ENCODE measurements at regions not wholly inside any gene's neighbourhood (a gene's known extent, or its start where the extent isn't known, plus 50 kb on each side); places are given as distances from the start of the nearest gene placed in this dataset.

GRCh38 chr2:120404274-120404673 lies 58.3 kb downstream of the INHBB start:
- H3K9me3 ChIP-seq, result no peaks in the 10 kb centered on the region
- no peak for DNase-seq
- H3K36me3 ChIP-seq, result no peaks in the 10 kb centered on the region
- no peak overlapping the region for H3K4me3 ChIP-seq (replicated peaks in 1 of 3)
- intact Hi-C loops (cut with DNase I), result no loop called here
- no peaks in the 10 kb centered on the region for H3K27me3 ChIP-seq
- no peak for TF ChIP-seq POLR2A (IDR thresholded peaks at IDR 0.05)
- H3K4me1 ChIP-seq, result peaks cover 10 to 17% of the 10 kb centered on the region in 2 donors
- H3K27ac ChIP-seq, result no peak overlapping the region
- 82 to 87% methylated on average over 3 of the region's 3 CpGs for WGBS, 2 donors

DNA sequence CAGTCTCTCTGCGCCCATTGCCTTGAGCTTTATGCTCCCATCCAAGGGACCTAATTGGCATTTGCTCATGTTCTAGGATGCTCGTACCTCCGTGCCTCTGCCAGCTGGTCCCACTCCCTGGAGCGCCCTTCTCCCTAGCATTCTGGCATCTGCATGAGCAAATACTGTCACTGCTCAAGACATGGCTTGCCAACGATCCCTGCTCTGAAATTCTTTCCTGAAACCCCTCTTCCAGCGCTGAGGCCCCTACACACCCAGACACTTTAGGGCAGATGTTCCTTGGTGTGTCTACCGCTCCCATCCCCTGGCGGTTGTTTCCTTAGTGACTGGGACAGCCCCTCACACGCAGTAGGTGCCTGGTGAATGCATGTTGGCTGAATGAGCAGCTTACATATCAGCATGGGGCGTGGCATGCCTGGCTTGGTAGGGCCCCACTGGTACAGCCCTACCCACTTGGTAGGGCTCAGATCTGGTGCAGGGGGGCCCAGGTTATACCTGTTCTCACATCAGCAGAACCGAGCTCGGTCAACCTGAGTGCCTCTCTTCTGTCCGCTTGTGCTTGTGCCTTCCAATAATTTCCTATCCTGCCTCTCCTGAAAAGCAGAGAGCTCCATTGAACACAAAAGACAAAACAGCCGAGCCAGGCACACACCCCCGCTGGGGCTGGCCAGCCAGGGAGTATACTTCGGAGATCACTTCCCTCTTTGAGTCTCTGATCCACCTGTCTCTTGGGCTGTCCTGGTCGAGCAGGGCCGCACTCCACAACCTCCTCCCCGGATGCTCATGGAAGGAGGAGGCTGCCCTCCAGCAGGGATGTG lies 59.2 kb downstream of the INHBB start:
- no peaks in the 10 kb centered on the region for H3K9me3 ChIP-seq
- DNase-seq, result no peak
- H3K4me1 ChIP-seq, result peaks cover 1 to 9% of the 10 kb centered on the region in 2 donors
- no peak overlapping the region for H3K27ac ChIP-seq
- TF ChIP-seq POLR2A (IDR thresholded peaks at IDR 0.05), result no peak
- TF ChIP-seq, protein P1, sequence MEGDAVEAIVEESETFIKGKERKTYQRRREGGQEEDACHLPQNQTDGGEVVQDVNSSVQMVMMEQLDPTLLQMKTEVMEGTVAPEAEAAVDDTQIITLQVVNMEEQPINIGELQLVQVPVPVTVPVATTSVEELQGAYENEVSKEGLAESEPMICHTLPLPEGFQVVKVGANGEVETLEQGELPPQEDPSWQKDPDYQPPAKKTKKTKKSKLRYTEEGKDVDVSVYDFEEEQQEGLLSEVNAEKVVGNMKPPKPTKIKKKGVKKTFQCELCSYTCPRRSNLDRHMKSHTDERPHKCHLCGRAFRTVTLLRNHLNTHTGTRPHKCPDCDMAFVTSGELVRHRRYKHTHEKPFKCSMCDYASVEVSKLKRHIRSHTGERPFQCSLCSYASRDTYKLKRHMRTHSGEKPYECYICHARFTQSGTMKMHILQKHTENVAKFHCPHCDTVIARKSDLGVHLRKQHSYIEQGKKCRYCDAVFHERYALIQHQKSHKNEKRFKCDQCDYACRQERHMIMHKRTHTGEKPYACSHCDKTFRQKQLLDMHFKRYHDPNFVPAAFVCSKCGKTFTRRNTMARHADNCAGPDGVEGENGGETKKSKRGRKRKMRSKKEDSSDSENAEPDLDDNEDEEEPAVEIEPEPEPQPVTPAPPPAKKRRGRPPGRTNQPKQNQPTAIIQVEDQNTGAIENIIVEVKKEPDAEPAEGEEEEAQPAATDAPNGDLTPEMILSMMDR (IDR thresholded peaks at IDR 0.05), result no peak
- intact Hi-C loops (cut with DNase I), result no loop called here
- H3K27me3 ChIP-seq, result no peaks in the 10 kb centered on the region
- H3K36me3 ChIP-seq, result no peaks in the 10 kb centered on the region
- H3K4me3 ChIP-seq (replicated peaks in 1 of 3), result no peak overlapping the region
- WGBS, 2 donors, result 92 to 94% methylated on average over 15 to 19 of the region's 19 CpGs

GRCh38 chr2:120405759-120406099 lies 59.8 kb downstream of the INHBB start:
- TF ChIP-seq POLR2A (IDR thresholded peaks at IDR 0.05), result no peak
- TF ChIP-seq, protein P1 (IDR thresholded peaks at IDR 0.05), result no peak
- intact Hi-C loops (cut with DNase I), result no loop called here
- 77 to 87% methylated on average over 4 to 5 of the region's 5 CpGs for WGBS, 2 donors

DNA sequence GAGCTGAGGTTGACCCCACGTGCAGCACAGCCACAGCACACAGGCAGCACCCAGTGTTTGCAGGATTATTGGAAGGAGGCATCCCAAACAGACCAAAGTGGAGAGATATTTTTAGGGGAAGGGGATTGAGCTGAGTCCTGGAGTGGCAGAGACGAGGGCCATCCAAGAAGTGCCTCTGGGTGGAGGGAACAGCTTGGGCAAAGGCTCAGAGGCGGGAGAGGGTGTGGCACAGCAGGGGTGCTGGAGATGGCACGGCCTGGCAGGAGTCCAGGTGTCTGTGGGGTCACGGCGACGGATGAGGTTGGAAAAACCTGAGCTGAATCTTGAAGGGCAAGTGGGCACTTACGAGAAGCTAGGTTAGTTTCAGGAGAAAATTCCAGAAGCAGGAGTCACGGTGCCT lies 60.6 kb downstream of the INHBB start:
- Histone ChIP-seq H3K9me3 (no peaks in the 10 kb centered on the region), H3K27ac (no peak overlapping the region), H3K36me3 (no peaks in the 10 kb centered on the region), H3K4me1 (peaks cover 0 to 9% of the 10 kb centered on the region in 2 donors), H3K4me3 (replicated peaks in 1 of 3) (no peak overlapping the region), H3K27me3 (no peaks in the 10 kb centered on the region)
- peak in 1 of 2 donors; percentile 14 for DNase-seq
- no peak for TF ChIP-seq POLR2A (IDR thresholded peaks at IDR 0.05)
- TF ChIP-seq, protein P1 (IDR thresholded peaks at IDR 0.05), result no peak
- intact Hi-C loops (cut with DNase I), result no loop called here
- 60 to 75% methylated on average over 9 of the region's 9 CpGs for WGBS, 2 donors

More at GRCh38 chr2:120405759-120406099, 59.8 kb downstream of the INHBB start:
- no peaks in the 10 kb centered on the region for H3K27me3 ChIP-seq
- H3K4me3 ChIP-seq (replicated peaks in 1 of 3), result no peak overlapping the region
- H3K4me1 ChIP-seq, result peaks cover 0 to 9% of the 10 kb centered on the region in 2 donors
- H3K36me3 ChIP-seq, result no peaks in the 10 kb centered on the region
- no peak overlapping the region for H3K27ac ChIP-seq
- no peak for DNase-seq
- no peaks in the 10 kb centered on the region for H3K9me3 ChIP-seq

DNA sequence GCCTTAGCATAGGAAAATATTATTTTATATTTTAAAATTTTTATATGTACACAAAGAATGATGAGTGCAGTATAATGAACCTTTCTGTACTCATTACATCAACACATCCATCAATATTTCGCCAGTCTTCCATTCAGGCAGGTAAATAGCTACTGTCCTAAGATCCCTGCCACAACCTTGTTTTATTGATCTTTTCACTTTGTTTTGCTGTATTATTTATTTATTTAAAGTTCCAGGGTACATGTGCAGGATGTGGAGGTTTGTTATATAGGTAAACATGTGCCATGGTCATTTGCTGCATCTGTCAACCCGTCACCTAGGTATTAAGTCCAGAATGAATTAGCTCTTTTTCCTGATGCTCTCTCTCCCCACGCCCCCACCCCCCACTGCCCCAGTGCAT lies 64.6 kb downstream of the INHBB start:
- Histone ChIP-seq H3K27me3 (no peaks in the 10 kb centered on the region), H3K36me3 (no peaks in the 10 kb centered on the region), H3K4me3 (replicated peaks in 1 of 3) (no peak overlapping the region), H3K27ac (no peak overlapping the region), H3K9me3 (no peaks in the 10 kb centered on the region), H3K4me1 (peaks cover 0 to 11% of the 10 kb centered on the region in 2 donors)
- TF ChIP-seq POLR2A (IDR thresholded peaks at IDR 0.05), result no peak
- TF ChIP-seq, protein P1 (IDR thresholded peaks at IDR 0.05), result no peak
- 88 to 91% methylated on average over 3 of the region's 3 CpGs for WGBS, 2 donors
- intact Hi-C loops (cut with DNase I), result no loop called here
- no peak for DNase-seq
